Esophagus muscularis mucosa (tissue), 4 donors: ENCODE measurements at regions not wholly inside any gene's neighbourhood (a gene's known extent, or its start where the extent isn't known, plus 50 kb on each side); places are given as distances from the start of the nearest gene placed in this dataset.

Experiments
- DNase-seq: peaks from one replicate; pipeline ENCODE4 v3.0.0-alpha.2; 2017; ENCODE audit errors: extremely low spot score
- H3K27ac ChIP-seq, 4 donors: fragments of 200-600 bp; sonication (generic); replicated peaks in 1 of 4; 1 replicate in 3 of 4; 2 replicates in 1 of 4; pipeline ENCODE4 v1.5.1; 2016 to 2019; ENCODE audit warnings: mild to moderate bottlenecking in 1 of 4
- H3K27me3 ChIP-seq, 4 donors: fragments of 200-600 bp; sonication (generic); one replicate each; pipeline versions ENCODE4 v1.5.1 to v1.6.0; 2016 to 2019
- H3K36me3 ChIP-seq, 4 donors: fragments of 200-600 bp; sonication (generic); one replicate each; pipeline ENCODE4 v1.5.1; 2016 to 2019
- H3K4me1 ChIP-seq, 4 donors: fragments of 200-600 bp; sonication (generic); one replicate each; pipeline ENCODE4 v1.5.1; 2016 to 2019
- H3K4me3 ChIP-seq, 4 donors: fragments of 200-600 bp; sonication (generic); 1 replicate in 2 of 4; 2 replicates in 2 of 4; pipeline ENCODE4 v1.5.1; 2016 to 2019; ENCODE audit warnings: mild to moderate bottlenecking in 4 of 4, moderate library complexity in 1 of 4
- H3K9me3 ChIP-seq, 4 donors: fragments of 200-600 bp; sonication (generic); 1 replicate in 3 of 4; 2 replicates in 1 of 4; pipeline ENCODE4 v1.5.1; 2016 to 2019
- EP300 ChIP-seq: sonication (generic); formaldehyde crosslinking; IDR thresholded peaks from one replicate; pipeline ENCODE4 v1.6.1; 2017; ENCODE audit warnings: antibody characterized with exemption
- POLR2A ChIP-seq: fragments of 450-650 bp; IDR thresholded peaks from one replicate; pipeline ENCODE4 v1.6.1; 2017; ENCODE audit warnings: antibody characterized with exemption, moderate library complexity, mild to moderate bottlenecking, low read depth
- POLR2AphosphoS5 ChIP-seq, 2 donors: sonication (generic); formaldehyde crosslinking; IDR thresholded peaks; one replicate each; pipeline ENCODE4 v1.6.1; 2017; ENCODE audit warnings: antibody characterized with exemption in 2 of 2
- WGBS: methylation state at CpG from one replicate; pipeline ENCODE4 v1.1.5; 2018; 5-methylcytosine and 5-hydroxymethylcytosine counted together
- intact Hi-C: fragments of 100-400 bp; cut with DNase I; formaldehyde crosslinking; loops from one replicate; pipeline ENCODE4 v1.15.1; 2023
- TF ChIP-seq, protein P1 (sequence below), 3 experiments: fragments of 200-600 bp in 2 of 3; fragments of 450-650 bp in 1 of 3; sonication (generic) in 2 of 3; IDR thresholded peaks; one replicate each; pipeline ENCODE4 v1.5.1; 2017 to 2019; ENCODE audit warnings: antibody characterized with exemption in 3 of 3, mild to moderate bottlenecking in 2 of 3, moderate library complexity in 1 of 3

DNA sequence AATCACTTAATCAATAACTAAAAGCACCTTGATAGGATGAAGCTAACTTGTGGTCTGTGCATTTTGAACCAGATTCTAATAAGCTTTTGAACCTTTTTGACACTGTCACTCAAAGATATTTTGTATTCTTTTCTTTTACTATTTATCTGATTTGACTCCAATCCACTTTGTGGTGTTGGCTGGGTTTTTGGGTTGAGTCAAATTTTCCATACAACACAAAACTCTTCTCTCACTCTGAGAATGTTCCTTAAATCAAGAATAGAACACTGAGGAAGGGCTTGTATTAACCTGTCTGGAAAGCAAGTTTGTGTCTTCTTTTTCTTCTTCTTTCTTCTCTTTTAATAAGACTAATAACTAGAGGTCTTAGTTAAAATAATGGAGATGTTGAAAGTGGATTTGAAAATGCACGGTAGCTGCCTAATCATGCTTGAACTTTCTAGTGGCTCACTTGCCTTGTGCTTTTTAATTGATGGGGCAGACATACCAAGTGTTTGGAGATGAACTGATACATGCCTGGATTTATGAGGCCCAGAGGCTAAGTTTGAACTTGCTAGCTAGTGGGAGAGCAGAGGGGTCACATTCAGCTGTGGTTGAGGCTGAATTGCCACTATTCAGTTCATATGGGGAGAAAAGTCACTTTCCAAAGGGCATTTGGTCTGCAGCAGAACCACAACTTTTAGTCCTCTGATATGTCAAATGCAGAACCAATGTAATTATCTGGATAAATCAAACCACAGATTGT lies 93.5 kb upstream of the PTHLH start:
- 91% methylated on average over 1 of the region's 1 CpG for WGBS

DNA sequence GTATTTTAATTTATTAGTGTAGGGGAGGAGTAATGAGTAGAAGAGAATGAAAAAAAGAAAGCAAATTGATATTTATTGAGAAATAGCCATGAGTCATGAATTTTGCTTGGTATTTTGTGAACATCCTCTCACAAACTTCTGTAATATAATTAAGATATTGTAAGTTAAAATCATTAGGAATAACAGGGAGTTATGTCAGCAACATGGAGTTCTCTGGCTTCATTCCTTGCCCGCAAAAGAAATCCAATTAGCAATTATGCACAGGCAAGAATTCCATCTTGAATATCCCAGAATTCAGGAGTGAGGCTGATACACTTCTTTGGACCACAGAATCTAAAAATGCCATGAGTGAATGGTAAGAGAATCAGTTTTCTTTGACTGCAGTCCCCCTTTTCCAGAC lies 94.3 kb upstream of the PTHLH start:
- no peak for DNase-seq
- WGBS = 100% methylated on average over 1 of the region's 1 CpG
- Histone ChIP-seq H3K4me3 (no peak overlapping the region), H3K27me3 (no peaks in the 10 kb centered on the region), H3K36me3 (no peaks in the 10 kb centered on the region), H3K9me3 (peaks cover 0 to 9% (median 3%) of the 10 kb centered on the region in 4 donors), H3K27ac (no peak overlapping the region), H3K4me1 (no peaks in the 10 kb centered on the region)
- TF ChIP-seq POLR2A (no peak), POLR2AphosphoS5 (IDR thresholded peaks at IDR 0.05) (no peak), EP300 (no peak)
- TF ChIP-seq, protein P1, sequence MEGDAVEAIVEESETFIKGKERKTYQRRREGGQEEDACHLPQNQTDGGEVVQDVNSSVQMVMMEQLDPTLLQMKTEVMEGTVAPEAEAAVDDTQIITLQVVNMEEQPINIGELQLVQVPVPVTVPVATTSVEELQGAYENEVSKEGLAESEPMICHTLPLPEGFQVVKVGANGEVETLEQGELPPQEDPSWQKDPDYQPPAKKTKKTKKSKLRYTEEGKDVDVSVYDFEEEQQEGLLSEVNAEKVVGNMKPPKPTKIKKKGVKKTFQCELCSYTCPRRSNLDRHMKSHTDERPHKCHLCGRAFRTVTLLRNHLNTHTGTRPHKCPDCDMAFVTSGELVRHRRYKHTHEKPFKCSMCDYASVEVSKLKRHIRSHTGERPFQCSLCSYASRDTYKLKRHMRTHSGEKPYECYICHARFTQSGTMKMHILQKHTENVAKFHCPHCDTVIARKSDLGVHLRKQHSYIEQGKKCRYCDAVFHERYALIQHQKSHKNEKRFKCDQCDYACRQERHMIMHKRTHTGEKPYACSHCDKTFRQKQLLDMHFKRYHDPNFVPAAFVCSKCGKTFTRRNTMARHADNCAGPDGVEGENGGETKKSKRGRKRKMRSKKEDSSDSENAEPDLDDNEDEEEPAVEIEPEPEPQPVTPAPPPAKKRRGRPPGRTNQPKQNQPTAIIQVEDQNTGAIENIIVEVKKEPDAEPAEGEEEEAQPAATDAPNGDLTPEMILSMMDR (IDR thresholded peaks at IDR 0.05) = no peak
- intact Hi-C loops = no loop called here

More for the DNA sequence above, 93.5 kb upstream of the PTHLH start:
- DNase-seq = no peak
- TF ChIP-seq POLR2A (no peak), POLR2AphosphoS5 (IDR thresholded peaks at IDR 0.05) (no peak), EP300 (no peak)
- TF ChIP-seq, protein P1 (IDR thresholded peaks at IDR 0.05) = no peak
- intact Hi-C loops = no loop called here
- Histone ChIP-seq H3K9me3 (peaks cover 0 to 3% (median under 1%) of the 10 kb centered on the region in 4 donors), H3K27ac (no peak overlapping the region), H3K36me3 (no peaks in the 10 kb centered on the region), H3K27me3 (no peaks in the 10 kb centered on the region), H3K4me3 (no peak overlapping the region), H3K4me1 (no peaks in the 10 kb centered on the region)

DNA sequence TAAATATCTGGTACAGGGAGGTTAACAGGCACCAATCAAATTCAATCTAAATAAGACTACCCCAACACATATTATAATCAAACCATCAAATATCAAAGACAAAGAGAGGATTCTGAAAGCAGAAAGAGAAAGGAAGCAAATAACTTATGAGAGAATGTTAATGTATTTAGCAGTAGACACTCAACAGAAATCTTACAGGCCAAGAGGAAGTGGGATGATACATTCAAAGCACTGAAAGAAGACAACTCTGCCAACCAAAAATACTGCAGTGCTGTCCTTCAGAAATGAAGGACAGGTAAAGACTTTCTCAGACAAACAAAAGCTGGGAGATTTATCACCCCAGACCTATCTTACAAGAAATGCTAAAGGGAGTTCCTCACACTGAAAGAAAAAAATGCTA lies 95.9 kb upstream of the PTHLH start:
- H3K27me3 ChIP-seq = no peaks in the 10 kb centered on the region
- H3K9me3 ChIP-seq = peaks cover 0 to 12% (median 4%) of the 10 kb centered on the region in 4 donors
- H3K27ac ChIP-seq = no peak overlapping the region
- H3K4me3 ChIP-seq = no peak overlapping the region
- no peaks in the 10 kb centered on the region for H3K4me1 ChIP-seq
- TF ChIP-seq POLR2A (no peak), POLR2AphosphoS5 (IDR thresholded peaks at IDR 0.05) (no peak), EP300 (no peak)
- TF ChIP-seq, protein P1 (IDR thresholded peaks at IDR 0.05) = no peak
- no peaks in the 10 kb centered on the region for H3K36me3 ChIP-seq
- no peak for DNase-seq
- intact Hi-C loops = no loop called here

DNA sequence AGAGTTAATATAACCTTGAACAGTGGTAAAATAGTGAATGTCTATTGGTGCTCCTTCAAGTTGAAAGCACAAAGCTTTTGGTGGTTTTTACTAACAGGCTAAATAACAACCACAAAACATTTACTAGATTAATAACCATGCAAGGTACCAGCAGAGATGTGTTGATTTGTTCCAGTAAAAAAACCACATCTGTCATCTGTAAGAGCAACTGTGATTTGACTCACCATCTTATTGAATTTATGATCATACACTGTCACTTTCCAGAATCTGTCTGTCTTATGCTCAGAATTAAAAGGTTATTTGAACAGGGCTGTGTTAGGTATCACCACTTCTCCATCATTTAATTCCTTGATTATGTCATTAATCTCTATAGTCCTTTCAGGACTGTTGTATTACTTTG lies 107.0 kb upstream of the PTHLH start:
- intact Hi-C loops = no loop called here
- Histone ChIP-seq H3K4me1 (no peaks in the 10 kb centered on the region), H3K36me3 (no peaks in the 10 kb centered on the region), H3K27ac (no peak overlapping the region), H3K9me3 (peaks cover 0 to 15% (median 0%) of the 10 kb centered on the region in 4 donors), H3K27me3 (no peaks in the 10 kb centered on the region), H3K4me3 (no peak overlapping the region)
- no peak for DNase-seq
- TF ChIP-seq POLR2AphosphoS5 (IDR thresholded peaks at IDR 0.05) = no peak
- TF ChIP-seq, protein P1 (IDR thresholded peaks at IDR 0.05) = no peak
- no peak for TF ChIP-seq EP300
- TF ChIP-seq POLR2A = no peak

DNA sequence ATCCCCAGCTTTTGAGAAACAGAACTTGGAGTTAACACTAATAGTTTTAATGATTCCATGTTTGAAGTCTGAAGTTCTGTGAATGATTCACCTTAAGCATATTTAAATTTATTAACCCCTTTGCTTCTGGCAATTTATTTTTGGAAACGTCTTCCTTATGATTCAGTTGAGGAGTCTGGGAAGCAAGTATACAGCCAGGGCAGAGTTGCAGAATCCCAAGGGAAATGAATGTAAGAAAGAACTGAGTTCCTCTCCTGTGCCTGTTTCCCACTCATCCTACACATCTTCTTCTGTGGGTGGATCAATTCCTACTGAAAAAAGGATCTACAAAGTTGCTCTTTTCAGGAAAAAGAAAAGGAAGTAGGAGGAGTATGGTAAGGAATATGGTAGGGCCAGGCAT lies 108.2 kb upstream of the CCDC91 start:
- Histone ChIP-seq H3K36me3 (no peaks in the 10 kb centered on the region), H3K27ac (no peak overlapping the region), H3K27me3 (no peaks in the 10 kb centered on the region), H3K4me3 (no peak overlapping the region), H3K9me3 (no peaks in the 10 kb centered on the region), H3K4me1 (no peaks in the 10 kb centered on the region)
- intact Hi-C loops = no loop called here
- TF ChIP-seq POLR2A = no peak
- no peak for TF ChIP-seq EP300
- TF ChIP-seq, protein P1 (IDR thresholded peaks at IDR 0.05) = no peak
- no peak for TF ChIP-seq POLR2AphosphoS5 (IDR thresholded peaks at IDR 0.05)
- WGBS = 56% methylated on average over 1 of the region's 1 CpG
- DNase-seq = no peak
